Glomerular visceral epithelial cell (primary cell): ENCODE measurements at regions not wholly inside any gene's neighbourhood (a gene's known extent, or its start where the extent isn't known, plus 50 kb on each side); places are given as distances from the start of the nearest gene placed in this dataset.

Experiments
- DNase-seq: peaks from one replicate; pipeline ENCODE4 v3.0.0-alpha.2; 2016; ENCODE audit errors: extremely low spot score

DNA sequence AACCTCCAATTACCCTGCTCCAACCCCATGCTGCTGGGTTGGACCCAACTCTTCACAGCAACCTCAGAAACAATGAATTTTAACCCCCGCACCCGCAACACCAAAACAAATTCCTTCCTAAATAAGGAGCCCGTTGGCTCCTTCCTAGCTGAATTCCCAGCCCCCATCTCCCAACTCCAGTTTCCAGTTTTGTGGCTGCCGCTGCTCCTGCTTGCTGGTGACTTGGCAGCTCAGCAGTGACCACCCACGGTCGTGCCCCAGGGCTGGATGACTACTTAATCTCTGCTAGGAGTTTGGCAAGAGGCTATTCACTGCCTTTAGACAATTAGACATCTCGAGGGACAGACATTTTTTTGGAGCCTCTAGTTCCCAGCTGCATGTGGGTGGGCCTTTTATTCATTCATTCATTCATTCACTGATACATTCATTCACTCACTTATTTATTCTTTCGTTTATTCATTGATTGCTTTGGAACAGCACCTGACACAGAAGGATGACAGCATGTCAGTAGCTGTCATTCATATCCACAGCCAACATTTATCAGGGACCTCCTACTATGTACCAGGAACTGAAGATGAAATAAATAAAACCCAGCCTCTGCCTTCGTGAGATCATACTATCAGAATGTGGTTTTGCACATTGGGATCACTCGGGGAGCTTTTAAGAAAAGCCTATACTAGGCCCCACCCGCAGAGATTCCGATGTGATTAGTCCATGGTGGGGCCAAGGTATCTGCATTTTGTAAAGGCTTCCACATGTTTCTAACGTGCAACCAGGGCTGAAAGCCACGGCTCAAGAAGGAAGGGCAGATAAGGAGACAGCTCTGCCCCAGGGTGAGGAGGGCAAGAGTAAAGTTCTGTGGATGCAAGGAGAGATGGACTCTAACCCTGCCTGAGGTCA lies 256.5 kb downstream of the SHQ1 start:
- no peak for DNase-seq

DNA sequence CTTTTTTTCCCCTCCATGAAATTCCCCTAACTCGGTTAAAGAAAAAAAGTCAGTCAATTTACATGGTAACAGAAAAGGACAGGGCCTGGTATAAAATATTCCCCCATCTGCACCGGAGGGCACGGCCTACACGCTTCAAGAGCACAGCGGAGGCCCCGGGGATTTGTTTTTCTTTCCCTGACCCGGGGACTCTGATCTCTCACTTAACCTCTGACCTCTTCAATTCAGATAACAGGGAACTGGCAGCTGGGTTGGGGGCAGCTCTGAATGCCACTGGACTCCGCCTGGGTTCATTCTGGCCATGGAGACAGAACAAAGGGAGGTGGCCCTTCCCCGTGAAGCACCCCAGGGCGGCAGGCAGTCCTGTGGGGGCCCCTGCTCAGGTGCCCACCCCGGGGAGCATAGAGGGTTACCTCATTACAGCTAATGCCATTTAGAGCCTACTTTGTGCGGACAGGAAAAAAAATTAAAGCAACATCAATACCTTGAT lies 257.5 kb downstream of the SHQ1 start:
- DNase-seq = no peak

GRCh38 chr3:72587282-72587681 lies 261.0 kb downstream of the SHQ1 start:
- no peak for DNase-seq

GRCh38 chr3:72586694-72587093 lies 261.6 kb downstream of the SHQ1 start:
- DNase-seq = no peak

GRCh38 chr3:72585966-72586365 lies 262.3 kb downstream of the SHQ1 start:
- DNase-seq = no peak

DNA sequence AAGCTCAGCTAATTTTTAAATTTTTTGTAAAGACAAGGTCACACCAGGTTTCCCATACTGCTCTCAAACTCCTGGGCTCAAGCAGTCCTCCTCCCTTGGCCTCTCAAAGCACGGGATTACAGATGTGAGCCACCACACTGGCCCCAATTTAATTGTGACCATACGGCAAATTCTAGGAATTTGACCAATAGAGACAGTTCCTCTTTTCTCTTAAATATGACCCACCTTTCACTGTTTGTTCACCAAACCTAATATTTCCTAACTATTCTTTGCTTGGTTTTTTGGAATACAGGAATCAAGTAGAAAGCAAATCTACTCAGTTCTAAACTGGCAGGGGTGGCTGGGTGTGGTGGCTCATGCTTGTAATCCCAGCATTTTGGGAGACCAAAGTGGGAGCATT lies 264.0 kb downstream of the SHQ1 start:
- no peak for DNase-seq

GRCh38 chr3:72582963-72583362 lies 265.3 kb downstream of the SHQ1 start:
- DNase-seq = no peak

DNA sequence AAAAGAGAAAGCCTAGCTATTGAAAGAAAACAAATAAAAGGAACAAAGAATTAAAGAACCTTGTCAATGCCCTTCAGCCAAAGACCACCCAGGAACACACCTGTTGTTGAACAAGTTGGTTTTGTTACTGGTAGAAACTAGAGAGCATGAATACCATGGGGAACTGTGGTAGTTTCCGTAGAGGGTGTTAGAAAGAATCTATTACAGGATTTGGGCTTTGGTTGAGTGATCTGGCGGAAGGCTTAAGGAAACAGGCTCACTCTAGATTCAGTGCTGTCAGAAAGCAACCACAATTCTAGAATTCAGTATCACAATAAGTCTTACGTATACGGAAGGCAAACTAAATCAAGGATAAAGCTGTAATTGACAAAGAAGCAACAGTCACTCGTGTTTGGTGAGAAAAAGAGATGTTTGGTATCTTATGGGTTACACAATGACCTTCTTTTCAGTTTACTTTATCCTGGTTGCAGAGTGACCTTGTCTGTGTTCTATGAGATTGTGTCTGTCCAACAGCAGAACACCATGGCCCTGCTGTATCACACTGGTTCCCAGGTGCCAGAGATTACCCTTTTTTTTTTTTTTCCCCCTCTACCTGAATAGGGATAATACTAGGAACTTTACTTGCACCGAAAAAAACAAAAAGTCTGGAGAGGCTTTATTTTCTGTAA lies 265.9 kb downstream of the SHQ1 start:
- no peak for DNase-seq

GRCh38 chr3:72580900-72581299 lies 267.3 kb downstream of the SHQ1 start:
- DNase-seq = no peak

DNA sequence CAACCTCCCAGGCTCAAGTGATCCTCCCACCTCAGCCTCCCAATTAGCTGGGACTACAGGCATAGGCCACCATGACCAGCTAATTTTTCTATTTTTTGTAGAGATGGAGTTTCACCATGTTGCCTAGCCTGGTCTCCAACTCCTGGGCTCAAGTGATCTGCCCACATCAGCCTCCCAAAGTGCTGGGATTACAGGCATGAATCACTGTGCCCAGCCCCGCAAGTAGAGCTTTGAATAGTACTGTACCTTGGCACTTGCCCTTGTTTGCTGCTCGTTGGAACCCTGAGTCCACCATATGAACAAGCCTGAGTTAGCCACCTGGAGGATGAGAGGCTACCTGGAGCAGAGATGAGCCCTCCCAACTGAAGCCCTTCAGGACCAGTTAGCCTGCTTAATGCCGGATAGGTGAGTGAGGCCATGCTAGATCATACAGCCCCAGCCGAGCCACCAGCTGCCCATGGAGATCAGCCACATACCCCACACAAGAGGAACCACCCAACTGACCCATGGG lies 267.9 kb downstream of the SHQ1 start:
- no peak for DNase-seq

DNA sequence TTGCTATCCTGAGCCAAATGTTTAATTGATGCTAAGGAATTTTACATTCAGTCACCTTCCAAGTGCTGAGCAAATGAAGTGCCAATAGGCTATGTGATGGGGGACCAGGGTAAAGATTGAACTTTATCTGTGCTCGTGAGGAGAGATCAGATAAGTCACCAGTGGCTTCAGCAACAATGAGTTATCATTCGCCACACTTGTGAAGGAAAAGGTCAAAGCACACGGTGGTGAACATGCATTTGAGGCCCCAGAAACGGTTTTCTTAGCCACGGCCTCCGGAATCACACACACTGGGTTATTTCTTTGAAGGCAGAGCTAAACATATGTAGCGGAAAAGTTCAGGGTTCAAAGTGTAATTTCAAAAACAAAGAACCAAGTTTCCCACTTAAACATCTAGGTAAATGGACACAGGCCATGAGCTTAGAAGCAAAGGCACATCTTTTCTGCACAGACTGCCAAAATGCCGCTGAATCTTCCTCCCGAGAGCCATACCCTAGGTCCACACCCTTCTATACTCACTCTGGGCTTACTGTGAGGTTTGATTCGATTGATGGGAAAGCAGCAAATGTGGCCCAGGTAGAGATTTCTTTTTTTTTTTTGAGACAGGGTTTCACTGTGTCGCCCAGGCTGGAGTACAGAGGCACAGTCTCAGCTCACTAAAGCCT lies 268.5 kb downstream of the SHQ1 start:
- no peak for DNase-seq

- no peak for DNase-seq
Measured at GRCh38 chr3:72579191-72579580, 269.1 kb downstream of the SHQ1 start.

DNA sequence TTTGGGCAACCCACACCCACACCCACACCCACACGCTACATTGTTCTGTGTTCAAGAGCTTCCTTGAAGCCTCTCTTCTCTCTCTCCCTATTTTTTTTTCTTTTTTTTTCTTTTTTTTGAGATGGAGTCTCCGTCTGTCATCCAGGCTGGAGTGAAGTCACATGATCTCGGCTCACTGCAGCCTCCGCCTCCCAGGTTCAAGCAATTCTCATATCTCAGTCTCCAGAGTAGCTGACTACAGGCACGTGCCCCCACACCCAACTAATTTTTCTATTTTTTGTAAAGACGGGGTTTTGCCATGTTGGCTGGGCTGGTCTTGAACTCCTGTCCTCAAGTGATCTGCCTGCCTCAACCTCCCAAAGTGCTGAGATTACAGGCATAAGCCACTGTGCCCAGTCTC lies 271.1 kb downstream of the SHQ1 start:
- DNase-seq = no peak

GRCh38 chr3:72576563-72576962 lies 271.7 kb downstream of the SHQ1 start:
- DNase-seq = no peak

GRCh38 chr3:72574144-72574543 lies 274.1 kb downstream of the SHQ1 start:
- no peak for DNase-seq

GRCh38 chr3:72573051-72573450 lies 275.2 kb downstream of the SHQ1 start:
- DNase-seq = no peak

- DNase-seq = no peak
Measured at GRCh38 chr3:72572489-72573007, 275.7 kb downstream of the SHQ1 start.

DNA sequence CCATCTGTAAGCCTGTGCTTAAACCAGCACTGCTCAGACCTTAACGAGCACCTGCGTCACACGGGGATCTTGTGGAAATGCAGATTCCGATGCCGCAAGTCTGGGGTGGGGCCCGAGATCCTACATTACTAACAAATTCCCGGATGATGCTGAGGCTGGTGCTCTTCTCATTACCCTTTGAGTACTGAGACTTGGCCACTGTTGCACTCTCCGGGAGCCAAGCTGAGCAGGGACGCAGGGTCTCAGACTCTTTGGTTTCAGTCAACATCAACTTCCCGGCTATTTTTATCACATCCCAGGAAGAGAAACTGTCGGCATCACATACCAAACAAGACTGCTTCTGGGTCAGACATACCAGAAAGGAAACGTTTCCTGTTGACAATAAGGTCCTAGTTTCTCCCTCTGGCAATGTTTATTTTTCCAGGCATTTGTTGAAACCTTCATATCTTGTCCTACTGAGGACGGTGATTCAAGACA lies 276.6 kb downstream of the SHQ1 start:
- no peak for DNase-seq

GRCh38 chr3:72571052-72571451 lies 277.2 kb downstream of the SHQ1 start:
- no peak for DNase-seq

DNA sequence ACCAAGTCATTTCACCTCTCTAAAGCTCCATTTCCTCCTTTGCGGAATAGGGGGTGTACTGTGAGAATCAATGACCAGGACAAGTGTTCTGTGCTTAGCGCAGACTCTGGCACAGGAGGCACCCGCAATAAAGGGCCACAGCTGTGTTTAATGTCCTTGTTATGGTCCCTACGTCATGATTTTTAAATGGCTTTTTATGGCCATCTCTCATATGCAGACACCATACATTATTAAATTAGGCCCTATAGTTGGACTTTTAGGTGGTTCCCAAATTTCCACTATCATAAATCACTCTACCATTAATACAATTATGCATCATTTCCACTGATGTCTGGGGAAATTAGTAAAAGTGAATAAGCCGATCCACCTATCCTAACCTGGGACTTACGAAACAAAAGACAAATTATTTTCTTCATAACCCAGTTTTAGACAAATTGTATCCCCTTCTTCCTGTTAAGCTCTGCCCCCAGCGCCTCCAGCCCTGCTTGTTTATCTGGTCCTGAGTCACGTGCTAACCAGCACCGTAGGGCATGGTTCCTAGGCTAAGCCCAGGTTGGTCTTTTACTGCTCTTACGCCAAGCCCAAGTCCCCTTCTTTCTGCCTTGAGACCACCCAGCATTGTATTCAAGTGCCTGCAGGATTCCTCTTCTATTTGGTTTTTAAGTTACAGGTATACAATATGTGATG lies 278.3 kb downstream of the SHQ1 start:
- DNase-seq = no peak

- no peak for DNase-seq
Measured at GRCh38 chr3:72568083-72568482, 280.2 kb downstream of the SHQ1 start.
